HUES6 (cell line): ENCODE measurements at regions not wholly inside any gene's neighbourhood (a gene's known extent, or its start where the extent isn't known, plus 50 kb on each side); places are given as distances from the start of the nearest gene placed in this dataset.
"Not testable (repeated sequence)": the region's sequence is repeated elsewhere in the genome, so short reads cannot be mapped to it uniquely, and the experiment has no call there.

Experiments used
- H3K27ac ChIP-seq: 2 replicates; pipeline ENCODE4 v1.7.0; 2013; ENCODE audit warnings: low read depth, mild to moderate bottlenecking, low read length, inconsistent platforms
- H3K27me3 ChIP-seq: 2 replicates; pipeline ENCODE4 v1.6.1; 2013; ENCODE audit warnings: low read length; ENCODE audit not compliant: control insufficient read depth, insufficient read depth
- H3K36me3 ChIP-seq: 2 replicates; pipeline ENCODE4 v1.6.1; 2013; ENCODE audit warnings: low read length; ENCODE audit not compliant: control insufficient read depth, insufficient read depth
- H3K4me1 ChIP-seq: 2 replicates; pipeline ENCODE4 v1.6.1; 2013; ENCODE audit warnings: low read length; ENCODE audit not compliant: control insufficient read depth, insufficient read depth
- H3K4me3 ChIP-seq: 2 replicates; pipeline ENCODE4 v1.5.1; 2013; ENCODE audit warnings: low read depth, low read length
- H3K9ac ChIP-seq: one replicate; pipeline ENCODE4 v1.6.1; 2013; ENCODE audit warnings: mild to moderate bottlenecking, low read length
- H3K9me3 ChIP-seq: 2 replicates; pipeline ENCODE4 v1.6.1; 2013; ENCODE audit warnings: low read depth, low read length; ENCODE audit not compliant: control insufficient read depth, insufficient read depth

GRCh38 chr1:70785287-70785686, 262.3 kb downstream of the PTGER3 start:
- Histone ChIP-seq H3K36me3 (no peaks in the 10 kb centered on the region), H3K27ac (no peak overlapping the region), H3K4me1 (no peaks in the 10 kb centered on the region), H3K9me3 (no peaks in the 10 kb centered on the region), H3K9ac (no peak overlapping the region), H3K27me3 (no peaks in the 10 kb centered on the region), H3K4me3 (no peak overlapping the region)

GRCh38 chr1:70790232-70790923, 257.2 kb downstream of the PTGER3 start:
- no peaks in the 10 kb centered on the region for H3K36me3 ChIP-seq
- H3K9ac ChIP-seq = no peak overlapping the region
- no peaks in the 10 kb centered on the region for H3K27me3 ChIP-seq
- no peaks in the 10 kb centered on the region for H3K9me3 ChIP-seq
- H3K4me1 ChIP-seq = no peaks in the 10 kb centered on the region
- no peak overlapping the region for H3K27ac ChIP-seq
- no peak overlapping the region for H3K4me3 ChIP-seq

- not testable (repeated sequence) for H3K36me3 ChIP-seq, H3K9me3 ChIP-seq, H3K4me3 ChIP-seq, H3K27me3 ChIP-seq, H3K9ac ChIP-seq, H3K4me1 ChIP-seq, H3K27ac ChIP-seq
Observed at GRCh38 chr1:70795064-70795463, 252.6 kb downstream of the PTGER3 start.

GRCh38 chr1:70796298-70796697, 251.3 kb downstream of the PTGER3 start:
- not testable (repeated sequence) for H3K4me1 ChIP-seq, H3K27me3 ChIP-seq, H3K4me3 ChIP-seq, H3K9ac ChIP-seq, H3K27ac ChIP-seq, H3K9me3 ChIP-seq, H3K36me3 ChIP-seq

- not testable (repeated sequence) for H3K4me1 ChIP-seq, H3K36me3 ChIP-seq, H3K9me3 ChIP-seq, H3K27ac ChIP-seq, H3K4me3 ChIP-seq, H3K27me3 ChIP-seq, H3K9ac ChIP-seq
Observed at GRCh38 chr1:70802625-70803024, 245.0 kb downstream of the PTGER3 start.

- peaks cover 8% of the 10 kb centered on the region; the same call in 1 of the 2 replicates for H3K9me3 ChIP-seq
Observed at GRCh38 chr1:70805641-70806040, 242.0 kb downstream of the PTGER3 start.

GRCh38 chr1:70807088-70807664, 240.4 kb downstream of the PTGER3 start:
- Histone ChIP-seq H3K9me3 (peaks cover 8% of the 10 kb centered on the region; the same call in 1 of the 2 replicates), H3K36me3 (no peaks in the 10 kb centered on the region), H3K27me3 (no peaks in the 10 kb centered on the region), H3K4me1 (no peaks in the 10 kb centered on the region), H3K9ac (no peak overlapping the region), H3K4me3 (no peak overlapping the region), H3K27ac (no peak overlapping the region)

More at GRCh38 chr1:70805641-70806040, 242.0 kb downstream of the PTGER3 start:
- no peak overlapping the region for H3K27ac ChIP-seq
- H3K4me1 ChIP-seq = no peaks in the 10 kb centered on the region
- no peaks in the 10 kb centered on the region for H3K36me3 ChIP-seq
- H3K27me3 ChIP-seq = no peaks in the 10 kb centered on the region
- H3K9ac ChIP-seq = no peak overlapping the region
- no peak overlapping the region for H3K4me3 ChIP-seq

- Histone ChIP-seq H3K27me3 (no peaks in the 10 kb centered on the region), H3K9ac (no peak overlapping the region), H3K36me3 (no peaks in the 10 kb centered on the region), H3K4me1 (no peaks in the 10 kb centered on the region), H3K27ac (no peak overlapping the region), H3K9me3 (peaks cover 8% of the 10 kb centered on the region; the same call in 1 of the 2 replicates), H3K4me3 (no peak overlapping the region)
Observed at GRCh38 chr1:70809069-70809468, 238.5 kb downstream of the PTGER3 start.

GRCh38 chr1:70811815-70812214, 235.8 kb downstream of the PTGER3 start:
- Histone ChIP-seq H3K27me3 (no peaks in the 10 kb centered on the region), H3K9me3 (no peaks in the 10 kb centered on the region), H3K27ac (no peak overlapping the region), H3K4me1 (no peaks in the 10 kb centered on the region), H3K9ac (no peak overlapping the region), H3K36me3 (no peaks in the 10 kb centered on the region), H3K4me3 (no peak overlapping the region)

- no peaks in the 10 kb centered on the region for H3K4me1 ChIP-seq
Observed at GRCh38 chr1:70812442-70813109, 235.0 kb downstream of the PTGER3 start.

GRCh38 chr1:70818401-70818800, 229.2 kb downstream of the PTGER3 start:
- no peaks in the 10 kb centered on the region for H3K4me1 ChIP-seq
- no peaks in the 10 kb centered on the region for H3K36me3 ChIP-seq
- no peaks in the 10 kb centered on the region for H3K27me3 ChIP-seq
- H3K9ac ChIP-seq = no peak overlapping the region
- no peaks in the 10 kb centered on the region for H3K9me3 ChIP-seq
- H3K4me3 ChIP-seq = no peak overlapping the region
- H3K27ac ChIP-seq = no peak overlapping the region

More at GRCh38 chr1:70812442-70813109, 235.0 kb downstream of the PTGER3 start:
- Histone ChIP-seq H3K9me3 (no peaks in the 10 kb centered on the region), H3K9ac (no peak overlapping the region), H3K4me3 (no peak overlapping the region), H3K27me3 (no peaks in the 10 kb centered on the region), H3K36me3 (no peaks in the 10 kb centered on the region), H3K27ac (no peak overlapping the region)
